K562 (cell line): ENCODE measurements at regions not wholly inside any gene's neighbourhood (a gene's known extent, or its start where the extent isn't known, plus 50 kb on each side); places are given as distances from the start of the nearest gene placed in this dataset.

Experiments used
- ATAC-seq: fragments of 200-7000 bp; cut with Tn5 transposase; 3 replicates; pipeline ENCODE4 v1.9.1; 2020; ENCODE audit warnings: moderate library complexity
- BruUV-seq: library from RNA; stranded (reverse); fragments of 400-500 nt; replicated peaks from 2 replicates; lab custom pipeline; 2021; lab: Mats Ljungman, UMichigan
- CTCF ChIA-PET: fragments of 300-600 bp; formaldehyde crosslinking; extraction: SDS; loops from one replicate; lab custom pipeline; 2021; ENCODE audit warnings: low intra/inter-chr PET ratio; lab: Yijun Ruan, JAX
- POLR2A ChIA-PET: fragments of 300-600, 350-650 bp; sonication (Branson Sonifier 250); formaldehyde crosslinking; extraction: SDS; loops from one replicate; lab custom pipeline; 2021; ENCODE audit warnings: antibody characterized with exemption, inconsistent platforms; lab: Yijun Ruan, JAX
- DNase-seq, 4 experiments: peaks; one replicate each; pipeline versions ENCODE4 v3.0.0 to v3.0.0-alpha.2; 2011 to 2018; ENCODE audit warnings: low spot score in 3 of 4, mixed read lengths in 3 of 4; ENCODE audit errors: extremely low read depth in 1 of 4
- FAIRE-seq: peaks from 2 replicates; lab custom pipeline; 2011; peaks lifted over from hg19 to GRCh38; lab: Jason Lieb, UNC
- H2AFZ ChIP-seq: 2 replicates; pipeline ENCODE4 v1.6.0; 2011; ENCODE audit warnings: low read depth, low read length, control low read depth, inconsistent platforms
- H3K27ac ChIP-seq: fragments of 200-600 bp; 3 replicates; pipeline ENCODE4 v1.8.0; 2011; ENCODE audit warnings: low read depth, mild to moderate bottlenecking, control low read depth, inconsistent platforms, low read length, moderate library complexity, mixed read lengths; ENCODE audit errors: extremely low read depth
- H3K27me3 ChIP-seq, 2 experiments: fragments of 300-600 bp in 1 of 2; 2 replicates in 1 of 2; 3 replicates in 1 of 2; pipeline versions ENCODE4 v1.6.0 to v1.8.0; 2011; ENCODE audit warnings: inconsistent platforms in 2 of 2, low read length in 2 of 2, mild to moderate bottlenecking in 1 of 2, mixed read lengths in 1 of 2, moderate library complexity in 1 of 2; ENCODE audit not compliant: control insufficient read depth in 2 of 2, insufficient read depth in 2 of 2
- H3K36me3 ChIP-seq: fragments of 300-600 bp; 3 replicates; pipeline ENCODE4 v1.8.0; 2011; ENCODE audit warnings: mild to moderate bottlenecking, low read length, inconsistent platforms; ENCODE audit not compliant: control insufficient read depth, insufficient read depth
- H3K4me1 ChIP-seq, 2 experiments: fragments of 200-600 bp in 1 of 2; replicated peaks in 1 of 2; 2 replicates in 1 of 2; 3 replicates in 1 of 2; pipeline versions ENCODE4 v1.5.1 to v1.8.0; 2011; ENCODE audit warnings: inconsistent platforms in 2 of 2, low read length in 2 of 2, mild to moderate bottlenecking in 1 of 2, mixed read lengths in 1 of 2, moderate library complexity in 1 of 2; ENCODE audit not compliant: control insufficient read depth in 2 of 2, insufficient read depth in 2 of 2
- H3K4me2 ChIP-seq: 2 replicates; pipeline ENCODE4 v1.6.1; 2011; ENCODE audit warnings: low read length, control low read depth, inconsistent platforms, mixed read lengths; ENCODE audit not compliant: insufficient read depth
- H3K4me3 ChIP-seq: fragments of 200-600 bp; sonication (generic), shearing (Covaris generic); 2 replicates; pipeline ENCODE4 v1.5.1; 2016; ENCODE audit warnings: control low read depth, inconsistent platforms
- H3K79me2 ChIP-seq: fragments of 200-600 bp; 3 replicates; pipeline ENCODE4 v1.8.0; 2011; ENCODE audit warnings: low read length, inconsistent platforms; ENCODE audit not compliant: control insufficient read depth, insufficient read depth
- H3K9ac ChIP-seq, 2 experiments: 2 replicates each; pipeline versions ENCODE4 v1.6.0 to v1.6.1; 2011; ENCODE audit warnings: low read depth in 2 of 2, low read length in 2 of 2, control low read depth in 1 of 2, inconsistent platforms in 1 of 2, mild to moderate bottlenecking in 1 of 2, mixed read lengths in 1 of 2; ENCODE audit not compliant: insufficient read depth in 1 of 2
- H3K9me1 ChIP-seq: one replicate; pipeline ENCODE4 v1.6.0; 2011; ENCODE audit warnings: inconsistent platforms, mild to moderate bottlenecking, low read length, moderate library complexity; ENCODE audit not compliant: control insufficient read depth, insufficient read depth
- H3K9me3 ChIP-seq: replicated peaks from 2 replicates; pipeline ENCODE4 v1.5.1; 2011; ENCODE audit warnings: low read depth, low read length, inconsistent platforms; ENCODE audit not compliant: control insufficient read depth, insufficient read depth
- H4K20me1 ChIP-seq: replicated peaks from 2 replicates; pipeline ENCODE4 v1.6.1; 2011; ENCODE audit warnings: low read length, inconsistent platforms, mixed read lengths; ENCODE audit not compliant: control insufficient read depth, insufficient read depth
- BRCA1 ChIP-seq, 2 experiments: fragments of 450-650 bp in 1 of 2; sonication (generic) in 1 of 2; formaldehyde crosslinking in 1 of 2; IDR thresholded peaks; 2 replicates each; pipeline versions ENCODE4 v1.5.0 to v1.6.1; 2017 to 2020; ENCODE audit warnings: mild to moderate bottlenecking in 1 of 2, missing genetic modification reagents in 1 of 2
- DNMT1 ChIP-seq: fragments of 450-650 bp; IDR thresholded peaks from 2 replicates; pipeline ENCODE4 v1.6.1; 2016; ENCODE audit warnings: antibody characterized with exemption, mild to moderate bottlenecking
- HNRNPK ChIP-seq: fragments of 200-400 bp; formaldehyde crosslinking; IDR thresholded peaks from one replicate; pipeline ENCODE4 v1.6.1; 2018; ENCODE audit warnings: mild to moderate bottlenecking, low read depth, low read length; ENCODE audit not compliant: poor library complexity, severe bottlenecking
- MBD2 ChIP-seq: sonication (generic); IDR thresholded peaks from 2 replicates; pipeline ENCODE4 v1.6.1; 2016; ENCODE audit warnings: low read depth, borderline replicate concordance
- NRF1 ChIP-seq, 2 experiments: fragments of 450-650 bp; IDR thresholded peaks in 1 of 2; conservative IDR thresholded peaks in 1 of 2; 2 replicates each; pipeline ENCODE4 v1.6.1; 2014; ENCODE audit warnings: mild to moderate bottlenecking in 2 of 2
- RFX7 ChIP-seq: fragments of 250-450 bp; sonication (Bioruptor Pico); IDR thresholded peaks from 2 replicates; pipeline ENCODE4 v1.5.1; 2021; ENCODE audit warnings: mild to moderate bottlenecking
- RNF2 ChIP-seq: sonication (generic); IDR thresholded peaks from 2 replicates; pipeline ENCODE4 v1.6.1; 2016
- SLC30A9 ChIP-seq: fragments of 250-450 bp; sonication (Bioruptor Pico); IDR thresholded peaks from 2 replicates; pipeline ENCODE4 v1.8.0; 2022; ENCODE audit warnings: mild to moderate bottlenecking, moderate library complexity
- TSC22D4 ChIP-seq: fragments of 450-650 bp; IDR thresholded peaks from 2 replicates; pipeline ENCODE4 v1.6.1; 2016; ENCODE audit warnings: missing genetic modification characterization, missing biosample characterization, control low read depth
- ZBTB1 ChIP-seq: sonication (generic); formaldehyde crosslinking; IDR thresholded peaks from 2 replicates; pipeline ENCODE4 v1.8.1; 2023; ENCODE audit warnings: missing genetic modification reagents, low read depth, mild to moderate bottlenecking, borderline replicate concordance
- ZNF584 ChIP-seq: fragments of 200-800 bp; sonication (Bioruptor generic); IDR thresholded peaks from 2 replicates; pipeline ENCODE4 v1.6.1; 2016; ENCODE audit warnings: low read depth, mild to moderate bottlenecking, missing genetic modification characterization, missing compliant biosample characterization
- WGBS: fragments of 100-300 bp; shearing (Covaris generic); methylation state at CpG from one replicate; pipeline ENCODE4 v1.1.6; 2016; ENCODE audit warnings: low coverage, mixed read lengths; ENCODE audit not compliant: insufficient coverage; ENCODE audit errors: missing lambda C conversion rate; 5-methylcytosine and 5-hydroxymethylcytosine counted together
- in situ Hi-C: fragments of 300-500 bp; cut with MboI; formaldehyde crosslinking; loops from 4 replicates; pipeline ENCODE4 v1.15.0; 2018; ENCODE audit warnings: inconsistent platforms, mixed read lengths
- intact Hi-C: fragments of 100-400 bp; cut with micrococcal nuclease; formaldehyde crosslinking; loops from 2 replicates; pipeline ENCODE4 v1.14.2; 2022
- TF ChIP-seq, protein P1 (sequence below): IDR thresholded peaks from 3 replicates; pipeline ENCODE4 v1.6.1; 2011; ENCODE audit warnings: borderline replicate concordance, mild to moderate bottlenecking; ENCODE audit not compliant: insufficient read length, insufficient read depth

DNA sequence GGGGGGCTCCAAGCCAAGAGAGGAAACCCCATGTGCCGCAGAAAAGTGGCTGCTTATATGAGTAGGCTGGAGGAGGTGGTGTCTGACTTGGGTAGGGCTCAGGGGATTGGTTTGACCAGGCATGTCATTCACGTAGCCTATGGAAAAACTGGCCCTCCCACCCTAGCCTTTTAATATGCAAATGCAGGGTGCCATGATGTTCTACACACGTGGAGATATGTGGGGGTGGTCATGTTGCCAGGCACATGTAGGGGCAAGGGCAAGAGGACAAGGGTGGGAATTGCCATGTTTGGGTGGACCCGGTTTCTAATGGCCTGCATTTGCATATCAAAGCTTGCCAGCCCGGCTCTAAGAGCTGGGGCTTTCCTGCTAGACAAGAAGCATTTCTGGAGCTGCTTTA is 86.9 kb upstream of the SHISA3 start:
- H4K20me1 ChIP-seq: no peaks in the 10 kb centered on the region
- ATAC-seq (no peak), DNase-seq (no peak), FAIRE-seq (no peak)
- no peak overlapping the region for H3K4me2 ChIP-seq
- POLR2A ChIA-PET: no interaction called here
- no peak overlapping the region for H3K27ac ChIP-seq
- in situ Hi-C loops: no loop called here
- H3K4me3 ChIP-seq: no peak overlapping the region
- no peaks in the 10 kb centered on the region for H3K36me3 ChIP-seq
- H2AFZ ChIP-seq: no peak overlapping the region
- no peaks in the 10 kb centered on the region for H3K9me3 ChIP-seq
- intact Hi-C loops: no loop called here
- no peak for TF ChIP-seq RNF2
- BruUV-seq: no TSS peak
- no peaks in the 10 kb centered on the region for H3K79me2 ChIP-seq
- no peaks in the 10 kb centered on the region for H3K9me1 ChIP-seq
- H3K4me1 ChIP-seq: no peaks in the 10 kb centered on the region
- CTCF ChIA-PET: no interaction called here
- WGBS: 0% methylated on average over 5 of the region's 5 CpGs
- H3K9ac ChIP-seq: no peak overlapping the region
- no peaks in the 10 kb centered on the region; a peak in 1 of 5 replicates for H3K27me3 ChIP-seq

DNA sequence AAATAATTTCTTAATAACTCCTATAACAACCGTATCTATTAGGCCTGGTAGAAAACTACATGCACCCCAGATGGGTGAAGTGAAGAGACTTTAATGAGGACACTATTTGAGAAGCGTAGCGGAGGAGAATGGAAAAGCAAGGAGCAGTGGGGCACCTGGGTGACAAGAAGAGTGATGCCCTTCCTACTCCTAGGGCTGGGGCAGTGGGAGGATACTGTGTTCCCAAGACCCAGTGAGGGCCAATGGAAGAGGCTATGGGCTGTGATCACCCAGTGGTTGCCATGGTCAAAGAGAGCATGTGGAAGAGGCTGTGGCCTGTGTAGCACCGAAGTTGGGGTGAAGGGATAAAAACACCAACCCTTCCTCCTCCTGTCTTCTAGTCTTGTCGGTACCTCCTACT is 86.5 kb upstream of the SHISA3 start:
- BruUV-seq: no TSS peak
- FAIRE-seq (no peak), ATAC-seq (no peak)

More for the DNA sequence above, 86.5 kb upstream of the SHISA3 start:
- Histone ChIP-seq H3K4me3 (no peak overlapping the region), H3K27ac (no peak overlapping the region), H3K9me1 (no peaks in the 10 kb centered on the region), H3K9ac (no peak overlapping the region), H3K27me3 (no peaks in the 10 kb centered on the region; a peak in 1 of 5 replicates), H4K20me1 (no peaks in the 10 kb centered on the region), H2AFZ (no peak overlapping the region), H3K4me2 (no peak overlapping the region), H3K79me2 (no peaks in the 10 kb centered on the region), H3K9me3 (no peaks in the 10 kb centered on the region), H3K36me3 (no peaks in the 10 kb centered on the region), H3K4me1 (no peaks in the 10 kb centered on the region)
- in situ Hi-C loops (no loop called here), intact Hi-C loops (no loop called here)
- no peak for TF ChIP-seq DNMT1
- TF ChIP-seq NRF1 (conservative IDR thresholded peaks at IDR 0.05 in 1 of 2, IDR thresholded peaks at IDR 0.05 in 1 of 2): no peak
- no peak for TF ChIP-seq TSC22D4
- TF ChIP-seq RFX7 (CRISPR knock-in tag): no peak
- no peak for TF ChIP-seq SLC30A9
- TF ChIP-seq HNRNPK: no peak
- TF ChIP-seq MBD2: no peak
- TF ChIP-seq ZNF584: no peak
- TF ChIP-seq, protein P1, sequence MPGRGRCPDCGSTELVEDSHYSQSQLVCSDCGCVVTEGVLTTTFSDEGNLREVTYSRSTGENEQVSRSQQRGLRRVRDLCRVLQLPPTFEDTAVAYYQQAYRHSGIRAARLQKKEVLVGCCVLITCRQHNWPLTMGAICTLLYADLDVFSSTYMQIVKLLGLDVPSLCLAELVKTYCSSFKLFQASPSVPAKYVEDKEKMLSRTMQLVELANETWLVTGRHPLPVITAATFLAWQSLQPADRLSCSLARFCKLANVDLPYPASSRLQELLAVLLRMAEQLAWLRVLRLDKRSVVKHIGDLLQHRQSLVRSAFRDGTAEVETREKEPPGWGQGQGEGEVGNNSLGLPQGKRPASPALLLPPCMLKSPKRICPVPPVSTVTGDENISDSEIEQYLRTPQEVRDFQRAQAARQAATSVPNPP: no peak
- TF ChIP-seq ZBTB1 (CRISPR knock-in tag): no peak
- TF ChIP-seq BRCA1 (IDR thresholded peaks at IDR 0.05): no peak
- TF ChIP-seq BRCA1 (CRISPR knock-in tag; IDR thresholded peaks at IDR 0.05): no peak
- POLR2A ChIA-PET: no interaction called here
- 0% methylated on average over 4 of the region's 5 CpGs for WGBS
- CTCF ChIA-PET: no interaction called here
- no peak for DNase-seq
